SW 1271 (cell line): ENCODE measurements at regions not wholly inside any gene's neighbourhood (a gene's known extent, or its start where the extent isn't known, plus 50 kb on each side); places are given as distances from the start of the nearest gene placed in this dataset.

Experiments used
- DNase-seq, 2 experiments: peaks; one replicate each; lab custom pipeline; 2025; lab: John Stamatoyannopoulos, UW

GRCh38 chr6:163806755-163807499 is 392.4 kb downstream of the QKI start:
- no peak for DNase-seq

DNA sequence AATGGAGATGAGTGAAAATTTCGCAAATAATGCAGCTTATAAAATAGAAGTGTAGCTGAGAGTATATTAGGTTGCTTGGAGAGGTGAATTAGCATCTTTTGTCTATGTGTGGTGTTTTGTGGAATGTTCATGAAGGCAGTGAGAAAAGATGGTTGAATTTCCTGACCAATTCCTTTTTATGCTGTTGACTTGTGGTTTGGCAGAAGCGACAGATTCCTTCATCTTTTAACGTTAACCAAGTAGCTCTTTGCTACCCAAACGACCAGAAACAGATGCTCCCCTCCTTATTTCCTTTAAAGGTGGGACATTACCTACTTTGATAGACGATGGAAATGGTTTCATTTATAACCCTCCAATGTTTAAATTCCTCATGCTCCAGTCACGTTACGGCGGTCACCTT is 390.5 kb downstream of the QKI start:
- no peak for DNase-seq

GRCh38 chr6:163802267-163802666 is 387.7 kb downstream of the QKI start:
- DNase-seq = no peak

DNA sequence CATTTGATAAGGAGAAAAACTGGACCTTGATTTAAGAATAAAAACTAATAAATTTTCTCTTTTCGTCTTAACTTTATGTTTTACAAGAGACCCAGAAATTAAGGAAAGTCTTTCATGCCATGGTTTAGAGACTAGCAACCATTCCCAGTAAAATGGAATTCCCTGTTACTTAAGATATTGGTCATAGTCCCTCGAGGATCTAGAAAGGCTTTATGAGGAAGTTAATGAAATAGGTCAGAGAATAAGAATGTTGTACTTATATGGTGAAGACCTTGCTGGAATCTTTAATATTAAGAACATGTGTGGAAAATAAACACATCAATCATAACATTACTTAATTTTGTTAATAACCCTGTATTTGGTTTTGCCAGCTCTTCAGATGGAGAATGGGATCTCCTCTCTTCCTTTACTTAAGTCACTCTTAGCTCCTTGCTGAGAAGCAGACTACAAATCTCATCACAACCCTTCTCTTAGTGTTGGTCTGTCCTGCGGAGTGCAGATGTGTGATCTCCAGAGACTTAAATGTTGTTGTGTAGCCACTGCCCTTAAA is 382.9 kb downstream of the QKI start:
- DNase-seq = no peak

- DNase-seq = no peak
These were observed 378.8 kb downstream of the QKI start for GRCh38 chr6:163793011-163793983.

- no peak for DNase-seq
These were observed 375.8 kb downstream of the QKI start for GRCh38 chr6:163790266-163790840.

DNA sequence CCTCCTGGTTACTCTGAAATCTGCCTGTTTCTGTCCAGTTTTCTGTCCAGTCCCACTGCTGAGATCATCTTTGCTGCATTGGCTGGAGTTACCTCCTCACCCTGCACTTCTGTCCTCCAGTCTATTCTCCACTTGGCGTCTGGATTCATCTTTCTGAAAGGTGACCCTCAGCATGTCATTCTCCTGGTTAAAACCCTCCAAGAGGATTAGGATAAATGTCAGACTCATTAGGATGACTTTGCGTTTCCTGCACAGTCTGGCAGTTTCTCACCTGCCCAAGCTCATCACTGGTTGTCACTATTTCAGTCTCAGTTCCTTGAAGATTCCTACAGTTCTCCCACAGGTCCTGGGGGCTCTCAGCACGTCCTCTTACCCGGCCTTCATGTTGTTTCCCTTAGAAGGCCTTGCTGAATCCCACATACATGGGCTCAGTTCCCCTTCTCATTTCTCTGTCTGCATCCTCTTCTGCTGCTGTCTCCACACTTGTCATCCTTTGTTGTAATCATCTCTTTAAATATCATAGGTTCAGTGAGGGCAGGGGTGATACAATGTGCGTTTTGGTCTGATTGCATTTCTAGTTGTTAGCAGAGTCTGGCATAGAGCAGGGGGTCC is 374.8 kb downstream of the QKI start:
- DNase-seq = no peak

- no peak for DNase-seq
These were observed 372.6 kb downstream of the QKI start for GRCh38 chr6:163786995-163787671.

DNA sequence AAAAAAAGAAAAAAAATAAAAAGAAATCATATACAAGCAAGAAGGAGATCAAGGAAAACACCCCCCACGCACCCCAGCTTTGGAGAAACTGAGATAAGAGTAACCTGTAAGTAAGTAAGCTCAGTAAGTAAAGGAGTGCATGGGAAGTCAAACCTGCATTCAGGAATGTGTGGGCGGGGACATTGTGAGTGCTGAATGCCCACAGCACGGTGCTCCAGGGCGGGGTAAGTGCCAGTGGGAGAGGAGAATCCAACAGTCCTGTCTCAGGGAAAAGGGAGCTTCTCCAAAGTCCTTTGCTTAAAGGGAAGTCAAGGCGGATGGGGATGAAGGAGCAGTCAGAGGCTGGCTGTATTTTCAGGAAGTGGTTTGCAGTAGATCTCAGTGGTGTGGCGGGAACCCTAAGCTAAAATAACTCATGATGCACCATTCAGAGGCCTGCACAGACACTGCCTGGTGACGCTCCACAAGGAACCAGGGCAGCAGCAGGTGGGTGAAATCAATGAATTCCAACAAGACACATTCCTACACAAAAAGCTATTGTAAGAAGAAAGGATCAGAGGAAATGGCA is 368.0 kb downstream of the QKI start:
- DNase-seq = no peak

DNA sequence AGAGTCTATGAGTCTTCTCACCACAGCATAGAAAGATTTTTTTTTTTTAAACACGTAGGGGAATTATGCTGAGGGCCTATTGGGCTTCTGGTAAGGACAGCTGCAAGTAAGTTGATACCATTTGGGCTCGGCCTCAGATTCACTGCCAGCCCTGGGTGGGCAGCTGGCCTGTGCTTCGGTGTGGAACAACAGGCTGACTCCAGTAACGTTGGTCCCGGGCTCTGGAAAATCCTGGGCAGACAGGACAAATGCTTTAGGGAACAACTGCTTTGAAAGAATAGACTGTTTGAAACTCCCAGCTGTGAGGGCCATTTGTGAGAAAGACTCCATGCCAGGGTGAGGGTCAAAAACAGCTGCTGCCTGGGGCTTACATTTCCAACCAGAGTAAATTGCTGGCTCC is 366.5 kb downstream of the QKI start:
- no peak for DNase-seq

DNA sequence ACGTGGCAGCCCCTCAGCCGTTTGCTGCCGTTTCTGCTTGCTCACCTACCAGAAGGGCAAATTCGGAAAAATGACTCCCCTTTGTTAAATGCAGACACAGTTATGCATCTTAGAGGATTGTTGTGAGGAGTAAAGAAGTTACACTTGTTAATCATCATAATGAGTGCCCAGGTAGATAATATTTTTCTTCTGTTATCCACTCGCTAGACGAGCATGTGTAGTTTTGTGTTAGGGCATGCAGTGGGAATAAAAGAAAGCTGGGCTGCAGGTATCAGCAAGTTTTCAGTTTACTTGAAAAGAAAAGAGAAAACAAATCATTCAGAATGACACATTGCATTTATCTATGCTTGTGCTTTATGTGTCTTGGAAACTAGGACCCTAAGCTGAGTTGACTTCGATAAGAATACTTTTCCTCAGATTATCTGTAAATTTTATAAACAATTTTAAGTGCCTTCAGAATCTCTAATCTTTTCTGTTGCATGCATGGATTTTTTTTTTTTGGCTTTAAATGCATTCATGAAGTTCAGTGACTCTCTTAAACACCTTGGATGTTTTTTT is 365.3 kb downstream of the QKI start:
- no peak for DNase-seq

DNA sequence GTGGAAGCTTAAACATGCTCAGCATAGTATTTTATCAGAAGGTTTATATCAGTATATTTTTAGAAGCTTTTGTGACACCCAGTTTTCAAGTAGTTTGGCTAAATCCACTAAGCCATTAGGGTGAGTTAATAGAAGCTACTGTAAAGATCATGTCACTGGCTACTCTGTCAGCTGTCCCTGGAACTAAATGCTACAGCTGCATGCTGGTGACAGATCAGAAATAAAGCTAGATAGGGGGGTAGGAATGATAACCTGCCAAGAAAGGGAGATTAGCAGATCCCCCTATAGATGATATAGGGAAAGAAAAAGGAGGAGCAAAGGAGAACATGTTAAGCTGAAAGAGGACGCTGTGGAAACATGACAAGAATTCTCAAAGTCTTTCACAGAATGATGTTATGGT is 363.2 kb downstream of the QKI start:
- DNase-seq = no peak

DNA sequence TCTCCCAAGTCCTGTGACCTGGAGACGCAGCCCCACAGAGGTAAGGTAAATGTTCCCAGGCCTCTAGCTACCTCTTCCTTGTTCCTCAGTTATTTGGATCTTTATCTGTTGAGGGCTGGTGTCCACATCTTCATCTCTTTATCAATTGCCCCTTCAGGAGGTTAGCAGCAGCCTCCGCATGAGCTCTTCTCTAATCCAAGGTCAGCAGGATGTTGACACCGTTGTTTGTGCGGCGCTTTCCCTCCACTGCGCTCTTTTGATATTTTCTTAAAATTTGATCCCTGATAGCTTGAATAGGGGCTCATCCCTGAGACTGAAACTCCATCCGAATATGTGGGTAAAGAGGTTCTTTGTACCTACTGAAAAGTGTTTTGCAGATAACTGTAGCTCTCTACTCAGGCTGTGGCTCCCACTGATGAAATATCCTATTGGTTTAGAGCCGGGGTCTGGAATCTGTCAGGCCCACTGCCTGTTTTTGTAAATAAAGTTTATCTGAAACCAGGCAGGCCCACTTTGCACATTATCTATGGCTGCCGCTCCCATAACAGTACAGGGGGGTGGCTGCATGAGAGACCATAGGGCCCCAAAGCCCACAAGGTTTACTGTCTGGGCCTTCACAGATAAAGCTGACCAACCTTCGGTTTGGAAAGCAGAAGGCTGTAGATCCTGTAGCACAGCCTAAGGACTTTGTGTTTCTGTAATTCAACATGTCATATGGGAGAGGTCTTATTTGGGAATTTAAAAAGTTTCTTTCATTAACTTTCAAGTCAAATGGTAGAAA is 362.6 kb downstream of the QKI start:
- DNase-seq = no peak

DNA sequence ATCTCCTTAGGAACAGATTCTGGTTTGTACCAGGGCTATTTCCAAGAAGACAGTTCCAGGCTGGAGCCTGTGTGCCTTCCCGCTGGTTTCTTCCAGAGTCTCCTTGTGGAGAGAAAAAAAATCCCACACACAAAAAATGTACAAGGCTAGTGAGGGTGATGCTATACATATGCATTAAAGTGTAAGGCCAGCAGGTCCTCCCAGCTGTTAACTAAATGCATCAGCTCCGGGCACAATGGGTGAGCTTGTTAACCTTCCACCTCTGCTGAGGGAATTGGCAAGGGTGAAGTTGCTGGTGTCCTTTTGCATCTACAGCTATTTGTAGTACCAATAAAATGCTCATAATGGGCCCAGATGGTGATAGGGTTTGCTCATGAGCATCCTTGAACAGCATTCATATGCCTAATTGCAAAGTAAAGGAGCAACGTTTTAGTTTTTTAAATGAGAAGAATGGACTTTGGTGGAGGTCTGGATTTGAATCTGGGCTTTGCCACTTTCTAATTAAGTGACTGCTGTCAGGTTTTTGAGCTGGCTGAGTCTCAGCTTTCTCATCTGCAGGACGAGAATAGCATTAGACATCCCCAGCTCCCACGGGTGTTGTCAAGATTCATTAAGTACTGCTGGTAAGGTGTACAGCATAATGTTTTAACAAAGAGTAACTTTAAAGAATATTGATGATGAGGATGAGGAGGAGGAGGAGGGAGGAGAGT is 361.8 kb downstream of the QKI start:
- DNase-seq = no peak

DNA sequence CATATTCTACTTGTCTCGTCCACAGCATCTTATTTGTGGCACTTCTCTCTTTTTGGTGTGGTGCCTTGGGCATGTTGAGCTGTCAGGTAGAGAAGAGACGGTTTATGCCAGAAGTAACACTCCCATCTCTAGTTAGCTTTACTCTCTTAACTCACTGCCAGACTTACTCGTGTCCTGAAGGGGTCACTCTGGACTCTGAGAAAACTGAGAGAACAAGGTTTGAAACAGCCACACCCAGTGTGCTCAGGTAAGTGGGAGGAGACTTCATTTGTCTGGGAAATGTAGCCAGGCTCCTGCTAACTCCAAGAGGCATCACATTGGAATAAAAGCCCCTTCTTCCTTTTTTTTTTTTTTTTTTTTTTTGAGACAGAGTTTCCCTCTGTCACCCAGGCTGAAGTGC is 360.8 kb downstream of the QKI start:
- DNase-seq = no peak

DNA sequence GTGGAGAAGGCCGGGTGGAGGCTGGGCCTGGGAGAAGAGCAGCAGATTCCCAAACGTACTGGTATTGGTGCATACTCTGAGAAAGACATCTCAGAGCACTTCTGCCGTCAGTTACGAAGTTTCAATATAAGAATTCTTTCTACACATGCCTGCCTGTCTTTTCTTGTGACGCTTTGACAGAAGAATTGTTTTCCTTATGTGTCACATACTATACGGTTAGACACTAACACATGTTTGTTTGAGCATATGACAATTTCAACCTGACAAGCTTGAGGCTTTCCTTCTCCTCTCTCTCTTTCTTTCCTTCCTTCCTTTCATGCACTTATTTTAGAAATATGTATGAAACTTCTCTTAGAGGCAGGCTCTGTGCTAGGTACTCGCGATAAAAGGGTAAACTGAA is 360.0 kb downstream of the QKI start:
- DNase-seq = no peak

GRCh38 chr6:163773646-163774045 is 359.1 kb downstream of the QKI start:
- no peak for DNase-seq

DNA sequence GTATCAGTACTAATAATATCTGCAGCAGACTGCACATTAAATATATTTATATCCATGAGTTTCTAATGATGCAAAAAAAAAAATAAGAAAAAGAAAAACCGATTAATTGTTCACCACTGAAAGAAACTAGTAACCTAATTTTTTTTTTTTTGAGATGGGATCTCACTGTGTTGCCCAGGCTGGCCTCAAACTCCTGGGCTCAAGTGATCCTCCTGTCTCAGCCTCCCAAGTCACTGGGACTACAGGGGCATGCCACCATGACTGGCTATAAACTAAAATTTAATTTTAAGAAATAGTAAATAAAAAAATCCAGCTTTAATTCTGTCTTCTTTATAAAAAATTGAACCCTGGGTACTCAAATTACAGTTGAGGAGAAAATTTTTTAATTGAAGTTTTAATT is 358.2 kb downstream of the QKI start:
- no peak for DNase-seq

DNA sequence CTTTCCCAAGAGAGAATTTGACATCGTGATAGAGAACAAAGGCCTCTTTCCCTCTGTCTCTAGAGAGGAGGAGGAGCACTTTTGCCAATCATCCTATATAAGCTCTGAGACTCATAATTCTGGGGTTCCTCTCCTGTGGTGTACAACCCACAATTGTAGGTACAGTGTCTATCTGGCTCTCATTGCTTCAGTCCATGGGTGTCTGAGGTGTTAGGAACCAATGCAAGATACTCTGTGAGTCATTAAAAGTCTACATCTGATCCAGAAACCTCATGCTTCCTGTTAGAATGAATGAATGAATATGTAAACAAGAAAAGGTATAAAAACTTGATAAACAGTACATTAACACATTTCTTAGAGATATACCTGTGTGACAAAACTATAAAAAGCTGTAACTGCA is 356.7 kb downstream of the QKI start:
- no peak for DNase-seq
